Midbrain (tissue), 1 donor: ENCODE measurements at regions not wholly inside any gene's neighbourhood (a gene's known extent, or its start where the extent isn't known, plus 50 kb on each side); places are given as distances from the start of the nearest gene placed in this dataset.
"Not testable (repeated sequence)": the region's sequence is repeated elsewhere in the genome, so short reads cannot be mapped to it uniquely, and the experiment has no call there.

Experiments used
- DNase-seq: peaks from one replicate; lab custom pipeline; 2025; lab: John Stamatoyannopoulos, UW

DNA sequence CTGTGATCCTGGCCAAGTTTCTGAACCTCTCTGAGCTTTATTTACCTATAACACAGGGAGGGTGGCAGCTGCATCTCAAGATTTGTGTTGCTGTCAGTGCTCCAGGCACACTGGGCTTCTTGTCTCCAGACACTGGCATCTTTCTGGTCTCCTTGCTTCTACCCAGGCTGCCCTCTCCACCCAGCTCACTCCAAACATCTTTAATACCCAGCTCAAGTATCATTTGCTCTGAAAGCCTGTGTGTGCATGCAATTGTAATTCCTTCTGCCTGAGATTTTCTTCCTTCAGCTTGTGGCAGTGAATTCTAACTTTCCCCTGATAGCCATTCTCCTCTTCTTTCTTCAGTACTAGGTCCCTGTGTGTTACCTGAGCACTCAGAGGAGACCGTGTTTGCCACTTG lies 50.7 kb upstream of the USP7 start:
- no peak for DNase-seq

DNA sequence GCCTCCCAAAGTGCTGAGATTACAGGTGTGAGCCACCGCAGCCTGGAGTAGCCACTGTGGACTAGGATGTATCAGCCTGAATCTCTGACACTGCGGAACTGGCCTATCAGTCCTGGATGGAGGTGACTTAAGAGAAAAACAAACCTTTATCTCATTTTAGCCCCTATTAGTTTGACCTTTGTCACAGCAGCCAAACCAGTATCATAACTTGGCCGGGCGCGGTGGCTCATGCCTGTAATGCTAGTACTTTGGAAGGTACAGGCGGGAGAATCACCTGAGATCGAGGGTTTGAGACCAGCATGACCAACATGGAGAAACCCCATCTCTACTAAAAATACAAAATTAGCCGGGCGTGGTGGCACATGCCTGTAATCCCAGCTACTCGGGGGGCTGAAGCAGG lies 51.8 kb upstream of the USP7 start:
- no peak for DNase-seq

DNA sequence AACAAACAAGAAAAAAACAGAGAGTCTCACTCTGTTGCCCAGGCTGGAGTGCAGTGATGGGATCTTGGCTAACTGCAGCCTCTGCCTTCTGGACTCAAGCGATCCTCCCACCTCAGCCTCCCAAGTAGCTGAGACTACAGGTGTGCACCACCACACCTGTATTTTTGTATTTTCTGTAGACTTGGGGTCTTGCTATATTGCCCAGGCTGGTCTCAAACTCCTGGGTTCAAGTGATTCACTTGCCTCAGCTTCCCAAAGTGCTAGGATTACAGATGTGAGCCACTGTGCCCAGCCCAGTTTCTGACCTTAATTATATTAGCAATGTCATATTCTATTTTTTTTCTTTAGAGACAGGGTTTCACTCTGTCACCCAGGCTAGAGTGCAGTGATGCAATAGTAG lies 52.3 kb upstream of the USP7 start:
- DNase-seq: not testable (repeated sequence)

DNA sequence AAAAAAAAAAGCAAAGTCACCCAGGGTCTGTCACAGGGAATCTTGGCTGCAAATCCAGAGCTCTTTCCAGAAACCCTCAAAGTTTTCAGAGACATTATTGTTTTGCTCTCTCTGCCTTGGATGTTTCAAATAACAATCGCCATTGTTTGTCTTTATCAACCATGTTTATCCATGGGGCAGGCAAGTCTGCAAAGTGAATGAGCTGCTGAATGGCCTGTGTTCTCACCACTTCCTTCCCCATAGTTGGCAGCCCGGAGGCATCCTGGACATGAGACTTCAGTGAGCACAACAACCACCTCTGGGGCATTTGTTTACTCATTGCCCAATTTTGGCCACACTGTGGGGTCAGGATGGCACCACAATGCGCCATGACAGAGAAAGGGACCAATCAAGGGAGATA lies 53.1 kb upstream of the USP7 start:
- peak; percentile 35 for DNase-seq

DNA sequence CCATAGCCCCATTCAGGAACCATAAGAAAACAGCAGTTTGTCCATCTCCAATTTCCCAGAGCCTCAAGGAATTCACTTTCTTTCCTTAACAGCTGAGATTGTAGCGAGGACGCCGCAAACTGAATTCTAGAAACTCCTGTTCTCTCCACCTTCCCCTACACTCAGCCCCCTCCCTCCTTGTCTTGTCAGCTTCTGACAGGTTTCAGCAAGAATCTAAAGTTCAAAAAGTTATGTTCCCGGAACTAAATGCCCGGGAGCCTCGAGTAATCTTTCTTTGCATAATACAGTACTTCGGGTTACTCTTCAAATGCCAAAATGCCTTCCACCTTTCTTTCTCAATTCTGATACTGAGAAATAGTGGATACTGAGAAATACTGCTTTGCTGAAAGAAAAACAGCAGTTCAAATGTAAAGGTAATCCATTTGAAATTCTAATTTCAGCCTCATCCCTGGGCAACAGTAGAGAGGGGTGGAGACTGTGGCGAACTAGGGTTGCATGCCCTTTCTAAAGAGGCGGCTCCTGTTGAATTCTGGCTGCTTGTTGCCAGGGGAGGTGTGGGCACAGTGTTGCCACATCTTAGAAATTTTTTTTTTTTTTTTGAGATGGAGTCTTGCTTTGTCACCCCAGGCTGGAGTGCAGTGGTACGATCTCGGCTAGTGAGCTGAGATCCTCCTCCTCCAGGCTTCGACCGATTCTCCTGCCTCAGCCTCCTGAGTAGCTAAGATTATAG lies 63.5 kb upstream of the USP7 start:
- no peak for DNase-seq

DNA sequence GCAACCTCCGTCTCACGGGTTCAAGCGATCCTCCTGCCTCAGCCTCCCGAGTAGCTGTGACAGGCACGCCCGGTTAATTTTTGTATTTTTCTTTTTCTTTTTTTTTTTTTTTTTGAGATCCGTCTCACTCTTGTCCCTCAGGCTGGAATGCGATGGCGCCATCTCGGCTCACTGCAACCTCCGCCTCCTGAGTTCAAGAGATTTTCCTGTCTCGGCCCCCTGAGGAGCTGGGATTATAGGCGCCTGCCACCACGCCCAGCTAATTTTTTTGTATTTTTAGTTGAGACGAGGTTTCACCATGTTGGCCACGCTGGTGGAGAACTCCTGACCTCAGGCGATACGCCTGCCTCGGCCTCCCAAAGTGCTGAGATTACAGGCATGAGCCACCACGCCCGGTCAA lies 63.0 kb upstream of the HAPSTR1 start:
- not testable (repeated sequence) for DNase-seq

DNA sequence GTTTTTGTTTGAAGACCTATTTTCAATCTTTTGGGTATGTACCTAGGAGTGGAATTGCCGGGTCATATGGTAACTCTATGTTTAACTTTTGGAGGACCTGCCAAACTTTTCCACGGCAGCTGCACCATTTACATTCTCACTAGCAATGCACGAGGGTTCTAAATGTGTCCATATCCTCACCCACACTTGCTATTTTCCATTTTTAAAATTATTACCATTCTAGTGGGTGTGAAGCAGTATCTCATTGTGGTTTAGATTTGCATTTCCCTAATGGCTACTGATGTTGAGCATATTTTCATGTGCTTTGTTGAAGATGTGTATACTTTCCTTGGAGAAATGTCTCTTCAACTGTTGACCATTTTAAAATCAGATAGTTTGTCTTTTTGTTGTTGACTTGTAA lies 60.3 kb upstream of the HAPSTR1 start:
- DNase-seq: no peak

DNA sequence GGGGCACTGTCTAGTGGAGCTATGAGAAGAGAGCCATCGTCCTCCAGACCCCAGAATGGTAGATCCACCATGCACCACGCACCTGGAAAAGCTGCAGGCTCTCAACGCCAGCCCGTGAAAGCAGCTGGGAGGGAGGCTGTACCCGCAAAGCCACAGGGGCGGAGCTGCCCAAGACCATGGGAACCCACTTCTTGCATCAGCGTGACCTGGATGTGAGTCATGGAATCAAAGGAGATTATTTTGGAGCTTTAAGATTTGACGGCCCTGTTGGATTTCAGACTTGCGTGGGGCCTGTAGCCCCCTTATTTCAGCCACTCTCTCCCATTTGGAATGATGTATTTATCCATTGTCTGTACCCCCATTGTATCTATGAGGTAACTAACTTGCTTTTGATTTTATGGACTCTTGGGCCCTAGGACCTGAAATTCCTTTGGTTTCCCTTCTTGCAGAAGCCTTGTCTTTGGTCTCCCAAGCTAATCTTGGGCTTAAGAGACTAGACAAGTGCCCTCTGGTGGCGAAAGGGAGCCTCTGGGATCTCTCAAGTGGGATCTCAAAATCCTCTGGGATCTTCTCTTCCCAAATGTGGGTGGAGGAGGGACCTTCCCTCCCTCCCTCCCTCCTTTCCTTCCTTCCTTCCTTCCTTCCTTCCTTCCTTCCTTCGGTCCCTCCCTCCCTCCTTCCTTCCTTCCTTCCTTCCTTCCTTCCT lies 58.2 kb upstream of the HAPSTR1 start:
- DNase-seq: peak; percentile 21

DNA sequence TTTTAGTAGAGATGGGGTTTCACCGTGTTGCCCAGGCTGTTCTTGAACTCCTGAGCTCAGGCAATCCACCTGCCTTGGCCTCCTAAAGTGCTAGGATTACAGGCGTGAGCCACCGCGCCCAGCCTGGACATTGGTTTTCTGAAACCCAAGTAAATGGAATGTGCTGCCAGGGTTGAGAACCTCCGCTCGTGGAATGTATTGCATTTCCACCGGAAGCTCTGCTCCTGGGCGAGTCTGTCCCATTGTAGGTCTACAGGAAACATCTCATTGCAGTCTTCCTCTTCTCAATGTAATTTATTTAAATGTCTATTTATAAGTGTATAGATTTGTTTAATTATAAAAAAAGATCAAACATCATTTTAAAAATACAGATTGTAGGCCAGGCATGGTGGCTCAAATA lies 57.4 kb upstream of the HAPSTR1 start:
- DNase-seq: no peak

DNA sequence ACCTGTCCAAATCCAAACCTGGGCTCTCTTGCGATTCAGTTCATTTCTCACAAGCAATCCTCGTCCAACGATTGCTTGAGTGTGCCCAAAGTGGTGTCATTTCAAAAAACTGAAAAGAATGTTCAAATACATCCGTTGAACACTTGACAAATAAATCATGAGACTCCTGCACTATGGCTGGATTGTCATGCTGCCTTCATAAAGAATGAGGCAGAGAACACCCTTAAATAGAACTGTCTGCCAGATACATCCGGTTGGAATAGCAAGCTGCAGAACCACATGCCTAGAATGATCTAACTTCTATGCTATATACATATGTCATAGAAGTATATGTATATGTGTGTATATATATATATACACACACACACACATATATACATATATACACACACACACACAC lies 55.4 kb upstream of the HAPSTR1 start:
- DNase-seq: no peak

DNA sequence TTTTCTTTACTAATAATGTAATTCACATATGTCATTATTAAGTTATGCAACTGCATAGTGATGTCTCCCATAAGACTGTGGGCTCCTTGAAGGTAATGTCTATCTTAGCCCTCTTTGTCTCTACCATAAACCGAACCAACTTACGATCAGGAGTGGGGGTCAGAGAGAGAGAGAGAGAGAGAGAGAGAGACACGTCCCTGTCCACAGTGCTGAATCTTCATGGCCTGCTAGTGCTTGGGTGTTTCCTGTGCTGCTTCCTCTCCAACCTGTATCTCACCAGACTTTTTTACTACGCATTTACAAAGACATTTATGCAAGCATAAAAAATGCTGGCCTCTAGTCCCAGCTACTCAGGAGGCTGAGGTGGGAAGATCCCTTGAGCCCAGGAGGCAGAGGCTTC lies 52.2 kb upstream of the HAPSTR1 start:
- DNase-seq: no peak

DNA sequence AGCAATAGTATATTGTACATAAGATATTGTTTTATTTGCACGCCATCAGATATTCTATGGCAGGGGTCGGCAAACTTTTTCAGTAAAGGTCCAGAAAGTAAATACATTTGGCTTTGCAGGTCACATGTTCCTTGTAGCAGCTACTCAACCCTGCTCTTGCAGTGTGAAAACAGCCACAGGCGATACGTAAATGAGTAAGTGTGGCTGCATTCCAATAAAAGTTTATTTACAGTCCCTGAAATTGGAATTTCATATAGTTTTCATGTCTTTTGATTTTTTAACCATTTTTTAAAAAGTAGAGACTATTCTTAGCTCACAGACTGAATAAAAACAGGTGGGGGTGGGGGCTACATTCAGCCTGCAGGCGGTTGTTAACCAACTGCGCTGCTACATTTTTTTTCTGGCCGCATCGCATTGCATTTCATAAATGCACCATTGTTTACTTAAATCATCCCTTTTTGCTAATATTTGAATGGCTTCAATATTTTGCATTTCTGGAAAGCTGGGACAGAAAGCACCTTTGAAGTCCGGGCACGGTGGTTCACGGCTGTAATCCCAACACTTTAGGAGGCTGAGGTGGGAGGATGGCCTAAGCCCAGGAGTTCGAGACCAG lies 50.5 kb upstream of the HAPSTR1 start:
- no peak for DNase-seq
